ENCODE measurements at regions not wholly inside any gene's neighbourhood (a gene's known extent, or its start where the extent isn't known, plus 50 kb on each side); places are given as distances from the start of the nearest gene placed in this dataset.

DNA sequence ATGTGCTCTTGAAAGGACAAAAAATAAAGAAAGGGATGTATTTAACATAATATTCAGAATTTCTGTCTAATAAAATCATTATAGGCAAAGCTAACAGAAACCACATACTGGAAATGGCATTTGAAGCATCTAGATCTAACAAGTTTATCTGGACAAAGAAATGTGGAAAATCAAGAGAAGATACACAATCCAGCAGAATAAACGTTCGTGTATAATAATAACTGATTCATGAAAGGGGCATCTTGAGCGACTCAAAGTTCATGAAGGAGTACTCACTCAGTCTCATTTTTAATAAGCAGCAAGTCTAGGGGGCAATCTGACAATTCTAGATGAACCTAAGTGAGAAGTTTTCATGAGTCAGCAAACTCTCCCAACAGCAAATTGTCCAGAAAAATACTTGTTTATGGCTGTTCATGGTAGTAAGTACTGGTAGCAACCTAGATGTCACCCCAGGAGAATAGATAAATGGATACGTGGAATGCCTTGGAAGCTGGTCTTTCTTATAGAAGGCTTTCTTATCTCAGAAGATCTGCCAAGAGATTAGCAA lies 541.8 kb downstream of the INHBA start:
- H2BK15ac ChIP-seq (ENCODE audit: low read length): no peak overlapping the region
- 96% methylated on average over 4 of the region's 4 CpGs; no CpG with 5 or more reads in 1 of the 2 experiments for WGBS, 2 experiments (ENCODE audit: extremely low coverage in 1 of 2, insufficient coverage in 1 of 2, insufficient read length in 1 of 2, insufficient replicate concordance in 2 of 2, low coverage in 1 of 2, low lambda C conversion rate in 2 of 2, missing lambda C conversion rate in 1 of 2)
- H2BK20ac ChIP-seq (ENCODE audit: low read length): no peak overlapping the region
- H3K4me3 ChIP-seq (ENCODE audit: extremely low read depth in 1 of 4, insufficient read depth in 2 of 4, low read depth in 3 of 4, low read length in 4 of 4): no peak overlapping the region
- ChIA-PET CTCF (ENCODE audit: partially characterized antibody) (no interaction called here), POLR2A (ENCODE audit: partially characterized antibody) (no interaction called here)
- H3K27me3 ChIP-seq (replicated peaks in 1 of 4; ENCODE audit: control insufficient read depth in 3 of 4, extremely low read depth in 1 of 4, insufficient read depth in 3 of 4, low read length in 3 of 4): no peaks in the 10 kb centered on the region
- H4K20me1 ChIP-seq (replicated peaks in 1 of 2; ENCODE audit: control insufficient read depth in 1 of 2, insufficient read depth in 2 of 2, low read length in 2 of 2): no peaks in the 10 kb centered on the region
- H4K91ac ChIP-seq (replicated peaks; ENCODE audit: insufficient read length, low read length): no peak overlapping the region
- no peak overlapping the region for H4K8ac ChIP-seq (ENCODE audit: extremely low read depth, insufficient read depth, low read length)
- TF ChIP-seq SUZ12 (IDR thresholded peaks at IDR 0.05; ENCODE audit: low read length) (no peak), CREB1 (IDR thresholded peaks at IDR 0.05) (no peak)
- no peak overlapping the region for H3K4ac ChIP-seq (replicated peaks; ENCODE audit: insufficient read length, low read depth, low read length)
- H2BK5ac ChIP-seq (ENCODE audit: low read depth, low read length): no peak overlapping the region
- H2BK12ac ChIP-seq (ENCODE audit: low read depth, low read length): no peak overlapping the region
- no peak overlapping the region for H2BK120ac ChIP-seq (replicated peaks; ENCODE audit: low read depth, low read length)
- no peaks in the 10 kb centered on the region for H3K79me2 ChIP-seq (ENCODE audit: control insufficient read depth in 1 of 2, insufficient read depth in 2 of 2, low read length in 2 of 2)
- H3K79me1 ChIP-seq (ENCODE audit: low read depth, low read length): no peaks in the 10 kb centered on the region
- H2AK5ac ChIP-seq (ENCODE audit: low read depth, low read length): no peak overlapping the region
- H4K5ac ChIP-seq (ENCODE audit: insufficient read length, low read depth, low read length): no peak overlapping the region
- H3K4me1 ChIP-seq (replicated peaks in 1 of 4; ENCODE audit: control insufficient read depth in 3 of 4, insufficient read depth in 4 of 4, low read length in 3 of 4): no peaks in the 10 kb centered on the region
- no peaks in the 10 kb centered on the region for H3K36me3 ChIP-seq (ENCODE audit: control insufficient read depth in 2 of 4, insufficient read depth in 4 of 4, low read length in 3 of 4)
- H3K23ac ChIP-seq (ENCODE audit: insufficient read length): no peak overlapping the region
- no peak overlapping the region for H3K9ac ChIP-seq (replicated peaks in 1 of 4; ENCODE audit: extremely low read depth in 1 of 4, low read depth in 3 of 4, low read length in 3 of 4)
- H3K14ac ChIP-seq (ENCODE audit: insufficient read length): no peak overlapping the region
- H3K56ac ChIP-seq (replicated peaks; ENCODE audit: insufficient read length, low read depth, low read length): no peak overlapping the region
- FAIRE-seq (no peak), DNase-seq (ENCODE audit: low read depth in 1 of 2, low spot score in 2 of 2) (no peak)
- H3K4me2 ChIP-seq (ENCODE audit: insufficient read depth in 1 of 2, low read depth in 2 of 2, low read length in 2 of 2): no peak overlapping the region
- H3K27ac ChIP-seq (ENCODE audit: low read depth, low read length): no peak overlapping the region
- H2AFZ ChIP-seq (ENCODE audit: low read length): no peak overlapping the region
- no peaks in the 10 kb centered on the region for H3K23me2 ChIP-seq (ENCODE audit: low read depth, low read length)
- H3K9me3 ChIP-seq (ENCODE audit: insufficient read depth in 2 of 2, low read depth in 1 of 2, low read length in 1 of 2): no peaks in the 10 kb centered on the region; a peak in 1 of 4 replicates
- no peak overlapping the region for H3K18ac ChIP-seq (ENCODE audit: extremely low read depth, low read length)
